HG03039 (cell line): ENCODE measurements at regions not wholly inside any gene's neighbourhood (a gene's known extent, or its start where the extent isn't known, plus 50 kb on each side); places are given as distances from the start of the nearest gene placed in this dataset.
"Not testable (repeated sequence)": the region's sequence is repeated elsewhere in the genome, so short reads cannot be mapped to it uniquely, and the experiment has no call there.

Source experiments
- ATAC-seq: cut with Tn5 transposase; IDR thresholded peaks from one replicate; pipeline ENCODE4 v1.9.1; 2021; ENCODE audit warnings: mild to moderate bottlenecking, moderate library complexity; ENCODE audit not compliant: unreplicated experiment

DNA sequence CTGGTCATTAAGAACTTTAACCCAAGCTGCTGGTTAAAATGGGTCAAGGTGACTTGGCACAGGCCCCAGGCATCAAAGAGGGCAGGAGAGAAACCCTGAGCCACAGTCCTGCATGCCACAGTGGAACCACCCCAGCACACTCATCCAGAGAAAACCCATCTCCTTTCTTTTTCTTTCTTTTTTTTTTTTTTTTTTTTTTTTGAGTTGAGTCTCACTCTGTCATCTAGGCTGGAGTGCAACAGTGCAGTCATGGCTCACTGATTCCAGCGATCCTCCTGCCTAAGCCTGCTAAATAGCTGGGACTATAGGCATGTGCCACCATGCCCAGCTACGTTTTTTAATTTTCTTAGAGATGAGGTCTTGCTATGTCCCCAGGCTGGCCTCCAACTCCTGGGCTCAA, 109.2 kb upstream of the RAB4A start:
- no peak for ATAC-seq

DNA sequence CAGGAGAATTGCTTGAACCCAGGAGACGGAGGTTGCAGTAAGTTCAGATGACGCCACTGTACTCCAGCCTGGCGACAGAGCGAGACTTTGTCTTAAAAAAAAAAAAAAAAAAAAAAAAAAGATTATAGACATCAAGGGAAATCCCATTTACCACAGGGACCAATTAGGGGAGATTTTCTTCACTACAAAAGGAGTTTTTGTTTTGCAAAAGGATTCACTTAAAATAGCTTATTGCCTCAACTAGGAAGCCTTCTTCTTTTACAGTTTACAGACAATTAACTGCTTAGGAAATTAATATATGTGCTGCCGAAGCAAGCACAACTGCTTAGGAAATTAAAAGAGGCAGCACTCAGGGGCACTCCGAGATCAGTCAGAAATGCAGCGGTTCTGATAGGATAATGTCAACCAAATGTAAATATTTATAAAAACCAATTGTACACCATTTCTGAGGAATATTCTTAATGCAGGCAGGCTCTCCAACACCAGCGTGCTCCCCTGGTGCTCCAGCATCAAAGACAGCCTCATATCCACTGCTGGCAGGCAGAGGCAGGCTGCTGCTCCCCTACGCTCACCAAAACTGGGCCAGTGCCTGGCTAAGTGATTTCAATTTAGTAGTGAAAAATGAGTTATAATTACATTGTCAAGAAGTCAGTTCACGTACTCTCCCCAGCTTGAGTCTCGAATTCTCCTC, 107.9 kb upstream of the RAB4A start:
- ATAC-seq = no peak

DNA sequence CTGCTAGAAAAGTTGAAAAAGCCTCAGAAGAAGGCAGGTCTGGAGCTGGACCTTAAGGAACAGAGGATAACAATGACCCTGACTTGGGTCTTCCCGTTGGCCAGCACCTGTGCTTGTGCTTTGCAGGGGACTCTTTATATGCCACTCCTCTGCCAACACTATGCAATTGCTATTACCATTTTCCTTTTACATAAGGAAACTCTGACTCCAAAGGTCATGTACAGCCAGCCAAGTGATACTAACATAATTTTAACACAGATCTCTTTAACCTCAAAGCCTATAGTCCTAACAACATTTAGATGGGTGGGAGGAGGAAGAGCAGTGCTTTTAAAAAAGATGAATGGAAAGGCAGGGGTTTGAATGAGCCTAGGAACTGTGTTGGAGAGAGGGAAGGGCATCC, 106.6 kb upstream of the RAB4A start:
- no peak for ATAC-seq

DNA sequence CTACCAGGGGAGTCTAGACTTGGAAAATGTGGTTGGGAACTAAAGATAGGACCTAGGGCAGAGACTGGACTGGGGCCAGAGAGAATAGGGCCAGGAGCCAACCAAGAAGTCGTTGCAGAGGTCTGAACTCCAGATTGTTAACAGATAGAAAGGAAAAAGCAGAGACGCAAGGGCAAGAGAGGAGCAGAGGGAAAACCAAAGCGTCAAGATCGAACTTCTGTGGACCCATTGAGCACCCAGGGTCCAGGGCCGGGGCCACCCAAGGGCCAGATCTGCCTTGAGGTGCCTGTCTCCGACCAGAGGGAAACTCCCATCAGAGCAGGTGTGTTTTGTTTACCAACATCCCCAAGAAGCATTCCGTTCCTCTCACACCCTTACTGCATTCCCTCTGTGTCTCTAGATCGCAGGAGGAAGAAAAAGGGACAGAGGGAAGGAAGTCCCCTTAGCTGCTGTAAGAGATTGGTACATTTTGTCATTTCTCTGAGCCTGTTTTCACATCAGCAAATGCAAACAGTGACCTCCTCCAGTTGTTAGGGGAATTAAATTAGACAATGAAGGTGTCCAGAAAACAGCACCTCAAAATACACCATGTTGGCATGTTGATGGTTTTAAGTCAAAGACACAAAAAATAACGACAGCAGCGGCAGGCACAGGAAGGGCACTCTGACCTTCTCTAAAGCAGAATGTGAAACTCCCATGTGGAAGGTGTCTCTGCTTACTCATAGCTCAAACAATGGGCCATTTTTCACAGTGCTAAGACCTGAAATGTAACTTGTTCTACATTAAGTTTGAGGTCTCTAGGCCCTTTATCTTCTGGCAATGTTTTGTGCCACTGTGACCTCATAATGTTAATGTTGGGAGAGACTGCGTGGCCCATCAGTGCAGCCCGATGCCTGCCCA, 105.8 kb upstream of the RAB4A start:
- ATAC-seq = no peak

DNA sequence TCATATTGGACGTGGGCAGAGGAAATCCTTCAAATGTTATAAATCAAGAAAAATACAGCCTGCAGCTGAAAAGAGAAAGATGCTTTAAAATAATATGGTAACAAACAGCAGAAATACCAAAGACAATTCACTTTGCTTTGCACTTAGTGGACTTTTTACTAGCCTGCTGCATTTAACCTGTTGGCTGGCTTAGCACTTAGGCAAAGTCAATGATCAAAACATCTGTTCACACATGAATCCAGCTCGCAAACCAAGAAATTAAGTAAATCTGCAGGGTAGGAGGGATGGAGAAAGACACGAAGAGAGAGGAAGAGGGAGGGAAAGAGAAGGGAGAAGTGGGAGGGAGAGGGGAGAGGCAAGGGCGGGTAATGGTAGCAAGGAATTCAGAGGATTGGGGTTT, 103.6 kb upstream of the RAB4A start:
- no peak for ATAC-seq

DNA sequence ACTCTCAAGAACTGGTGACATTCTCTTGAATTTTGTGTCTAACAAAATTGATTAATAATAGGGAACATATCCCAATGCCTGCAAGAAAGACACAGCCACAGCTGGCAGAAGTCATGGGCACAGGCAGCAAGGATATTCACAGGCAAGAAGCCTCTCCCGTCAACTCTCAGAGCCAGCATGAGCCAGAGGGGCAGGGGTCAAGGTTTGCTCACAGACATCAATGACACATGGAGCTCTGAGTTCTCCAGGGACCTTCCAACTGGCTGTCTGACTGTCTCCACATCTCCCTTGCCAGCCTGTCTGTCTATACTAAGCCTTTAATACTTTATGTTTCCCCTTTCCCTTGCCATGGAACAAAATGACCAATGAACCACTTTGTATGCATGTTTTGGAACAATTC, 101.5 kb upstream of the RAB4A start:
- ATAC-seq = no peak

DNA sequence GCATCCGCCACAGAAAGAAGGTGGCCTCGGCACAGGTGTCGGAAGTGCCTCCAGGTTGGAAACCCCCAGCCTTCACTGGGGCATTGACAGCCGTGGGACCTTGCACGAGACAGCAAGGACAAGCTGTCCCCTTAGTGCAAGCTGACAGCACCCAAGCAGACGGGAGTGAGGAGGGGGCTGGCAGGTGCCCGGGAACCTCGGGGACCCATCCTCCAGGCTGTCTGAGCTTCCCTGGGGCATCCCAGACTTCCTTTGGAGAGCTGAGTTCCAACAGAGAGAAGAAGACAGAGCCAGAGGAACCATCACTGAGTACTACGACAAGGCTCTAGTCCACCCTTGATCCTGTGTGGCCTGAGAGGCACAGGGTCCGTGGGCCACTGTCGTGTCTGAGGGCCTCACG, 100.6 kb upstream of the RAB4A start:
- no peak for ATAC-seq

DNA sequence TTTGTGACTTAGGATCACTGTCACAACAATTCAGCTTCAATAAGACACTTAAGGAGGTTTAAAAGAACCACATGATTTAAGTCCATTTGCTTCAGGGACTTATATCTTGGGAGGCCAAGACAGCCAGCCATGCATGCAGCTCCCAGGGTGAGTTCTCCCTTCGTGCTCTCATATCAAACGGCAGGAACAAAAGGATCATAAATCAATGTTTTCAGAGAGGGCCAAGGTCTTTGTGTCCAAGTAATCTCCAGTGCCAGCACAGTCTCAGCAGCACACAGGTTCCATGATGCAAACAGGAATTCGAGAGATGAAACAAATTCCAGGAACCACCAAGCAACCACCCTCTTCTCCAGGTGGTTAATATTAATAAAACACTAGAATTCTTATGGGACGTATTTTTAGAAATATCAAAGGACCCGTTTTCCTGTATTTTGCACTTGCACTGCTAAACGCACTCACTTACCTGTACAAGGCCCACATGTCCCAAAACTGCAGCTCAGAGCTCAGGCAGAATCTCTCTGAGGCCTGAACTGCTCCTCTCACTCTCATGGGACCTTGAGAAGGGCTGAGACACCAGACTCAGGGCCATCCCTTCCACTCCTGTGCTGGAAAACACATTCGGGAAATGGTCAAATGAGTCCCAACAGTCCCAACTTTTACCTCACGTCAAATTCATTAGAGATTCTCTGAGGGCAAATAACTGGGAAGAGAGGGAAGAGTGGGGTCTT, 100.0 kb upstream of the RAB4A start:
- ATAC-seq = no peak

DNA sequence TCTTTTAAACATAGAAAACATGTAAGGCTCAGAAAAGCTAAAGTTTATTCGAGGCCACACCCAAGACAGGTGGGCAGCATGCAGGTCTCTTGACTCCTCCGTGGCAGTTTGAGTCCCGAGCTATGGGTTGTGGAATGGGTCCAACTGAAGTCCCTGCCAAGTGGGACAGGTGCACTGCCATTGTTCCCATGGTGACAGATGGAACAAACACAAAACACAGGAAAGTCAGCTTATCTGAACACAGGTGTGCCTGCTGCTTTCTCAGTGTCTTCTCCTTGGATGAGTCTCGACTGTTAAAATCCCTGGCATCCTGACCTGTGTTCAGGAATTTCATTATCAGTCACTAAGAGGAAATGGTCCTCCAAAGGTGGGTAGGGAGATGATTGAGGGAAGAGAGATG, 99.0 kb upstream of the RAB4A start:
- ATAC-seq = no peak

DNA sequence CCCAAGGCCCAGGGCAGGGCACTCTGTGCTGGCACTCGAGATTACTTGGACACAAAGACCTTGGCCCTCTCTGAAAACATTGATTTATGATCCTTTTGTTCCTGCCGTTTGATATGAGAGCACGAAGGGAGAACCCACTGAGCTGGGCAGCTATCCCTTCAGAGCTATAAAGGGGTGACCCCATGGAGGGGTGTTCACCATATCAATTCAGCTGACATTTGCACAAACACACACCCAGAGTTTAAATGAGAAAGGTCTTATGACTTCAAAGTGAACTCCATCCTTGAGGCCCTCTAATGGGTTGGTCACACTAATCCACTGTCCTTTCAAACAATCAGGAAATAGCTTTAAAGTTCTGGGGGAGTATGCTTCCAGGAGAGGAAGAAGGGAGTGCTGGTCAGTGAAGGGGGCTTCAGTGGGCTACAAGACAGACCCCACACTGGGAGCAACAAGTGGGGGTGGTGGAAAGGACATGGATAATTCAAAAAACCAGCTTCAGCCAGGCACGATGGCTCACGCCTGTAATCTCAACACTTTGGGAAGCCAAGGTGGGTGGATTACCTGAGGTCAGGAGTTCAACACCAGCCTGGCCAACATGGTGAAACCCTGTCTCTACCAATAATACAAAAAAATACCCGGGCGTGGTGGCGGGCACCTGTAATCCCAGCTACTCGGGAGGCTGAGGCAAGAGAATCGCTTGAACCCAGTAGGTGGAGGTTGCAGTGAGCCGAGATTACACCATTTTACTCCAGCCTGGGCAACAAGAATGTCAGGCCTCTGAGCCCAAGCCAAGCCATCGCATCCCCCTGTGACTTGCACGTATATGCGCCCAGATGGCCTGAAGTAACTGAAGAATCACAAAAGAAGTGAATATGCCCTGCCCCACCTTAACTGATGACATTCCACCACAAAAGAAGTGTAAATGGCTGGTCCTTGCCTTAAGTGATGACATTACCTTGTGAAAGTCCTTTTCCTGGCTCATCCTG, 97.1 kb upstream of the RAB4A start:
- not testable (repeated sequence) for ATAC-seq

DNA sequence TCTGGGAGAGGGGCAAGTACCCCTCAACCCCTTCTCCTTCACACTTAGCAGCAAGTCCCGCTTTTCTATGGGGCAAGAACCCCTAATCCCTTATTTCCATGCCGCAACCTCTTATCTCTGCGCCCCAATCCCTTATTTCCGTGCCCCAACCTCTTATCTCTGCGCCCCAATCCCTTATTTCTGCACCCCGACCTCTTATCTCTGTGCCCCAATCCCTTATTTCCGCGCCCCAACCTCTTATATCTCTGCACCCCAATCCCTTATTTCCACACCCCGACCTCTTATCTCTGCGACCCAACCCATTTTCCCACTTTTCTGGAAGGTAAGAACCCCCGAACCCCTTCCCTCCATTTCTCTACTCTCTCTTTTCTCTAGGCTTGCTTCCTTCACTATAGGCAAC, 95.6 kb upstream of the RAB4A start:
- ATAC-seq = not testable (repeated sequence)

DNA sequence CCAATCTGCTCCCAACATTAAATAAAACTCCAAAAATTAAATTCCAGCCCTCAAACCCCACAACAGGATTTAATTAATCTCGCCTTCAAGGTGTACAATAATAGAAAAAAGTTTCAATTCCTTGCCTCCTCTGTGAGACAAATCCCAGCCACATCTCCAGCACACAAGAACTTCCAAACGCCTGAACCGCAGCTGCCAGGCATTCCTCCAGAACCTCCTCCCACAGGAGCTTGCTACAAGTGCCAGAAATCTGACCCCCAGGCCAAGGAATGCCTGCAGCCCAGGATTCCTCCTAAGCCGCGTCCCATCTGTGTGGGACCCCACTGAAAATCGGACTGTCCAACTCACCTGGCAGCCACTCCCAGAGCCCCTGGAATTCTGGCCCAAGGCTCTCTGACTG, 94.5 kb upstream of the RAB4A start:
- ATAC-seq = not testable (repeated sequence)

DNA sequence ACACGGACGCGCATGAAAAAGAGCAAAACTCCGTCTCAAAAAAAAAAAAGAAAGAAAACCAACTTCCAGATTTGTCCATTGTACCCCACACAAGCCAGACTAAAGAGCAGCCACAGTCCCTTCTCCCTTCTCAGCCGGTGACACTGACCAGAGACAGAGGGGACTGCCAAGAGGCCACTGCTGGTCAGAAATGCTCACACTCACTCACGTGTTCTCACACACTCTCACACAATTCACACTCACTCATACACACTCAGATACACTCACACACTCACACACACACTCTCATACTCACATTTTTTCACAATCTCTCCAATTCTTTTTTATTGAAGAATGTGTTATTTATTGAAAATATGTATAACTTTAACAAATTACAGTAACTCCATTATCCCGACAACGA, 90.8 kb upstream of the RAB4A start:
- ATAC-seq = no peak

DNA sequence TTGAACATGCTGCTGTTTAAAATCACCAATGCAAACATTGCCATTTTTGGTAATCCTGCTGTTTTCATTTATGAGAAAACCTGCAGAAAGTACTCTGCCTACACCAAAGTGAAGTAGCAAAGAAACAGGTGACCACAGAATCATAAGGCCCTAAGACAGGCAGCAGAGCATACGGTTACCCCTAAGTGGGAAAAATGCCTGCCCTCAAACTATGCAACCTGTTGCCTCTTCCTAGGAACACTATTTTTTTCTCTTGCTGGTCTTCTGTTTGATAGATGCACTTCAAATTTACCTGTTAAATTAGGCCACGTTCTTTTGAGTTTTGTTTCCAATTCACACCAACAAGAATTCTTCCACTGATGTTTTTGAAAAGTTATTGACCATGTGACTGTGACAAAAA, 89.5 kb upstream of the RAB4A start:
- ATAC-seq = no peak

DNA sequence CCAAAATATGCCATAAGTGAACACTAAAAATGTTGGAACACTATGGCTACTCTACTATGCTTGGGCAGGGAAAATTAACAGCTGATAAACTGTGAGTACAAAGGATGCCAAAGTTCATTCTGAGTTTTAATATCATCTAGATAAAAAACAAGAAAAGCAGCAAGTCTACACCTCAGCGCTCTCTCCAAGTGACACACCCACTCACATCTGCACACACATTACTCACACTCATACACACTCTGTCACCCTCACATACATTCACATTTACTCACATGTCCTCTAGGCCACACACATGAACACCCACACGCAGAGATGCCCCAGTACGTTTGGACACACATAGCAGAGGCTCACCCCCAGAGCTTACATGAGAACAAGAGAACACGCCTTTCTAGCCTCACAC, 87.3 kb upstream of the RAB4A start:
- no peak for ATAC-seq

DNA sequence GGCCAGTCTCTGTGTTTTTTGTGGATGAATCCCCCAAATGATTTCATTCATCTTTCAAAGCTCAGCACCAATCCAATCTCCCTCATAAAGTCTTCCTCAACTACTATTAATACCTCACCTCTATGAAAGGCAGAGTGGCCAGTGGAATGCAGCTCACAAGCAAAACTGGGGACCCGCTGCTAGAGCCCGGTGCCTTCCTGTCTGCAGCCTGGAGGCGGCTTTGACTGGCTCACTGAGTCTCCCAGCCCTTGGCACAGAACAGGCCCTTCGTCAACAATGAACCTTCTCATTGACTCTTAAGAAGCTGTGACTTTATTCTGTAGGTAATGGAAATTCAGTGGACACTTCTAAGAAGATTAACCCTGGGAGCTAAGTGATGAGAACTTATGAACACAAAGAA, 86.8 kb upstream of the RAB4A start:
- ATAC-seq = no peak

DNA sequence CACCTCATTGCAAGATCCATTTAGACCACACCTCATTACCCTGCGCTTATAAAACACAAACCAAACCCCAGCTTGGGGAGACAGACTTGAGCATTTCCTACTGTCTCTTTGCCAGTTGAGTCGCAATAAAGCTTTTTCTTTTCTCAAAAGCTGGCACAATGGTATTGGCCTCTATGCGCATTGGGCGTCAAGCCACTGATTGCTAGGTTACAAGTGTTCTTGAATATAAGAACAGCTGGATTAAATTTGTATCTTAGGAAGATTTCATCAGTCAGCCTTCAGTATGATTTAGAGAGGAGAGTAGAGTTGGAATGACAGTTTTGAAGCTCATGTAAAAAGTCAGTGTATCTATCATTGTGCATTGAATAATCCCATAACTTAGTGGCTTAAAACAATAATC, 84.9 kb upstream of the RAB4A start:
- ATAC-seq = no peak

DNA sequence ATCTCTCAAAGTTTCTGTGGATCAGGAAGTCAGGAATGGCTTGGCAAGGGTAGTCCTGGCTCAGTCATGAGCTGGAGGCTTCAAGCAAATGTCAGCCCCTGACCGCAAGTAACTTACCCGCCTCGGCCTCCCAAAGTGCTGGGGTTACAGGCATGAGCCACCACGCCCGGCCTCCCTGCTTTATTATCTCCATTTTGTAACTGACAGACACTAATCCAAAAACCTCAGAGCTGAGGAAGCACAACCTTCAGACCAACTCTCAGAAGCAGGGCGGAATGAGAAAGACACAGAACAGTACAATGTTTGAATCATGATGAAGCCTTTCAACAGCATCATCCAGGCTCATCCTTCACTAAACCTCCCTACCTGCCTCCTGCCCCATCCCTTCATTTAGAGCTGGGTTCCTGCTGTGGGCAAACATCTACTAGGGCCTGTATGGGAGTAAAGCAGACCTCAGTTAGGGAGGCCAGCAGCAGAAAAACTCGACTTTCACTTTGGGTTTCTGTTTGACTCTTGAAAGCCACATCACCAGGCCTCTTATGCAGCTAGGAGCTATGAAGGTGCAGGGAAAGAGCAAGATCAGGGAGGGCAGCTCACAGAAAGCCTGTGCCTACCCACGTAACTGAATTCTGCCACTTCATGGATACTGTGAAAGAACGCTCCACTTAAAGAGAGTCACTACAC, 84.4 kb upstream of the RAB4A start:
- peak; percentile 86 for ATAC-seq

DNA sequence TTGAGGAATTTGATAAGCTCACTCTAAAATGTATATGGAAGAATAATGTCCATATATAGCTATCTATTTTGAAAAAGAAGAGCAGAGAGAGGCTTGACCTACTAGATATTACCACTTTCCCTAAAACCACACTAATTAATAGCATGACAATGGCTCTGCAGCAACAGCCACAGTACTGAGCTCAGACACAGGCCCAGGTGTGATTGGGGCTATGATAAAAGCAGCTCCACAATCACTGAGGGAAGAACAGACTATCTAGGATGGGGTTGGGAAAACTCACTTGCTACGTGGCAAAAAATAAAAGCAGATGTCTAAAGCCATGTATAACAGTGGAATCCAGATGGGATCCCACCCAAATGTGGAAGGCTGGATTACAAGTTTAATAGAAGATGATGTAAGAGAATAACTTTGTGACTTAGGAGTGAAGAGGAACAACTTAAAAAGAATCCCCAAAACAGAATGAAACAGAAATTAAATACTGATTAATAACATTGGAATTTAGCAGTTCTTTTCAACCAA, 80.8 kb upstream of the RAB4A start:
- no peak for ATAC-seq
